Common myeloid progenitor, CD34-positive (primary cell): ENCODE measurements at regions not wholly inside any gene's neighbourhood (a gene's known extent, or its start where the extent isn't known, plus 50 kb on each side); places are given as distances from the start of the nearest gene placed in this dataset.

ENCODE experiments used
- CTCF ChIA-PET: fragments of 350-600 bp; sonication (Branson Sonifier 250); formaldehyde crosslinking; loops from one replicate; lab custom pipeline; 2021; ENCODE audit warnings: antibody characterized with exemption; lab: Charles Lee
- POLR2A ChIA-PET: fragments of 350-600 bp; sonication (Branson Sonifier 250); formaldehyde crosslinking; loops from one replicate; lab custom pipeline; 2021; ENCODE audit warnings: antibody characterized with exemption; lab: Charles Lee
- DNase-seq, 3 donors: peaks; one replicate each; pipeline versions ENCODE4 v3.0.0 to v3.0.0-alpha.2; 2013
- H3K27ac ChIP-seq, 2 experiments: 1 replicate in 1 of 2; 2 replicates in 1 of 2; pipeline ENCODE4 v1.7.0; 2013; ENCODE audit warnings: inconsistent platforms in 2 of 2, low read length in 2 of 2, mild to moderate bottlenecking in 2 of 2, low read depth in 1 of 2, moderate library complexity in 1 of 2; ENCODE audit not compliant: severe bottlenecking in 2 of 2, insufficient read depth in 1 of 2, poor library complexity in 1 of 2
- H3K27me3 ChIP-seq, 5 experiments: replicated peaks in 2 of 5; 1 replicate in 3 of 5; 2 replicates in 2 of 5; pipeline versions ENCODE4 v1.6.1 to v1.7.0; 2013; ENCODE audit warnings: low read length in 4 of 5, mild to moderate bottlenecking in 2 of 5, moderate library complexity in 2 of 5, inconsistent platforms in 1 of 5; ENCODE audit not compliant: insufficient read depth in 5 of 5, control insufficient read depth in 4 of 5
- H3K36me3 ChIP-seq, 4 experiments: 1 replicate in 2 of 4; 2 replicates in 2 of 4; pipeline versions ENCODE4 v1.6.1 to v1.7.0; 2013; ENCODE audit warnings: low read length in 3 of 4, control low read depth in 1 of 4, mild to moderate bottlenecking in 1 of 4; ENCODE audit not compliant: control insufficient read depth in 4 of 4, insufficient read depth in 4 of 4
- H3K4me1 ChIP-seq, 4 experiments: 1 replicate in 3 of 4; 2 replicates in 1 of 4; pipeline versions ENCODE4 v1.6.1 to v1.7.1; 2013; ENCODE audit warnings: low read length in 3 of 4, mild to moderate bottlenecking in 3 of 4, control low read depth in 1 of 4, inconsistent platforms in 1 of 4, moderate library complexity in 1 of 4; ENCODE audit not compliant: control insufficient read depth in 4 of 4, insufficient read depth in 4 of 4; ENCODE audit errors: control extremely low read depth in 1 of 4
- H3K4me3 ChIP-seq, 7 experiments: 1 replicate in 4 of 7; 2 replicates in 3 of 7; pipeline versions ENCODE4 v1.5.1 to v1.7.0; 2013; ENCODE audit warnings: mild to moderate bottlenecking in 7 of 7, low read length in 6 of 7, moderate library complexity in 6 of 7, inconsistent platforms in 2 of 7, low read depth in 2 of 7, control low read depth in 1 of 7; ENCODE audit not compliant: insufficient read depth in 4 of 7, control insufficient read depth in 1 of 7; ENCODE audit errors: extremely low read depth in 1 of 7
- H3K9me3 ChIP-seq, 5 experiments: 1 replicate in 4 of 5; 2 replicates in 1 of 5; pipeline versions ENCODE4 v1.6.1 to v1.7.1; 2013; ENCODE audit warnings: low read length in 4 of 5, mild to moderate bottlenecking in 2 of 5, inconsistent platforms in 1 of 5, low read depth in 1 of 5, moderate library complexity in 1 of 5; ENCODE audit not compliant: control insufficient read depth in 4 of 5, insufficient read depth in 2 of 5; ENCODE audit errors: control extremely low read depth in 1 of 5
- WGBS: methylation state at CpG from one replicate; pipeline ENCODE4 v1.1.5; 2013; ENCODE audit not compliant: insufficient coverage; 5-methylcytosine and 5-hydroxymethylcytosine counted together

DNA sequence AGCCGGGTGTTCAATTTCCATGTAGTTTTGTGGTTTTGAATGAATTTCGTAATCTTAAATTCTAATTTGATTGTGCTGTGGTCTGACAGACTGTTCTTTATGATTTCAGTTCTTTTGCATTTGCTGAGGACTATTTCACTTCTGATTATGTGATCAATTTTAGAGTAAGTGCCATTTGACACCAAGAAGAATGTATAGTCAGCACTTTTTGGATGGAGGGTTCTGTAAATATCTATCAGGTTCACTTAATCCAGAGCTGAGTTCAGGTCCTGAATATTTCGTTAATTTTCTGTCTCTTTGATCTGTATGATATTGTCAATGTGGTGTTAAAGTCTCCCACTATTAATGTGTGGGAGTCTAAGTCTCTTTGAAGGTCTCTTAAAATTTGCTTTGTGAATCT, 944.9 kb downstream of the TLE4 start:
- no peaks in the 10 kb centered on the region for H3K27me3 ChIP-seq
- no peak overlapping the region for H3K27ac ChIP-seq
- H3K9me3 ChIP-seq = no peaks in the 10 kb centered on the region
- H3K4me3 ChIP-seq = no peak overlapping the region
- CTCF ChIA-PET = no interaction called here
- H3K36me3 ChIP-seq = no peaks in the 10 kb centered on the region
- H3K4me1 ChIP-seq = no peaks in the 10 kb centered on the region
- POLR2A ChIA-PET = no interaction called here
- WGBS = 88% methylated on average over 1 of the region's 3 CpGs
- no peak for DNase-seq

DNA sequence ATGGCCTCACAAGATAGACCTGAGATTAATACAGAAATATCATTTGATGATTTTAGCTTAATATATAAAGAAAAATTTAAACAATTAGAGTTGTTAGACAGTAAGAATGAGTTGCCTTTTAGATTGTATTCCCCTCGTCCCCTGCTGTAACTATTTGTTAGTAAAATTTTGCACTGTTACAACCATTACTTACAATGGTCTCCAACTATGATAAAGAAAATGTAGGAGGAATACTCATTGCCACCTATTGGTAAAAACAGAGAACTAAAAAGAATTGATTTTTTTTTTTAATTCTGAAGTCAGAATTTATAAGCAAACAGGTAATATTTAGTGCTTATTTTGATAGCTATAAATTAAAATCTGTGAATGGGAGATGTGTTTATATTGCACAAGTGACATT, 937.6 kb downstream of the TLE4 start:
- no peaks in the 10 kb centered on the region for H3K36me3 ChIP-seq
- ChIA-PET CTCF (no interaction called here), POLR2A (no interaction called here)
- WGBS = no CpG with 5 or more reads among the region's 1 CpG
- H3K4me1 ChIP-seq = no peaks in the 10 kb centered on the region
- no peaks in the 10 kb centered on the region for H3K27me3 ChIP-seq
- H3K9me3 ChIP-seq = no peaks in the 10 kb centered on the region
- H3K4me3 ChIP-seq = no peak overlapping the region
- no peak for DNase-seq
- no peak overlapping the region for H3K27ac ChIP-seq

DNA sequence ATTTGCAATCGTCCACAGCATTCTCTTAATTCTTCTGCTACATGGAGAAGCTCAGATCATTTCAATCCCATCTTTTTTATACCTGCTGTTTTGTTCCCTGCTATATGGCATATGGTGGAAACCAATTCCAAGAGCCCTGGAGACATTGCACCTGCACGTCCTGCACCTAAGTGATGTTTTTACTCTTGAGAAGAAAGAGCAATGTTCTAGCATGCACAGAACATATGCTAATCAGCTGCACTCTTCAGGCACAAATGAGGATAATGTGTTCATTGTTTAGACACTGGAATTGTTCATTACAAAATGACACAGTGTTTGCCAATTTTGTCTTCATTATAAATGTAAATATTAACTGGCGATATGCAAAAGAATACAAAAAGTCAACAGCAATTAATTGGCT, 935.8 kb downstream of the TLE4 start:
- CTCF ChIA-PET = no interaction called here
- POLR2A ChIA-PET = no interaction called here

DNA sequence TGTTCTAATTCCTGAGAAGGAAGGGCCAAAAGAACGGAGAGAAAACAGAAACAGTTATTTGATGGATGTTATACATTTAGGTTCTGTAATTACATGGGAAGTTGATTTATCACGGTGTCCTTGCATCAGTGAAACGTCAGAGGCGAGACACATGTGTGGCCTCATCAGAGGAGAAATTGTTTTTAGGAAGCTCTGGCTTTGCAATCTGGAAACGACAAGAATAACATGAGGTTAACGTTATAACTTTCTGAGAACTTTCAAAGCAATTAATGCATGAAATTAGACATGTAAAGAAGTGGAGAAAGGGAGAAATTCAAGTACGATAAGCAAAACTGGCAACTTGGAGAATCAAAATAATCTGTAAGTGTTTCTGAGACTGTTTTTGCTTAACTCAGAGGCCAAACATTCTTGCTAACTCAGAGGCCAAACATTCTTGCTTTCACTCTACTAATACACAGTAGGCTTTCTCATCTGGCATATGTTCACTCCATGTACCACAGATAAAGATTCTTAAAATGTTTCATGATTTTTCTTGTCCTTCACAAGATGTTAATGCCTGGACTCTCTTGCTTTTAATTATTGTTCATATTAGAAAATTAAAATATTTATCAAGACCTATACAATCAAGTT, 933.0 kb downstream of the TLE4 start:
- Histone ChIP-seq H3K4me1 (no peaks in the 10 kb centered on the region), H3K27me3 (no peaks in the 10 kb centered on the region), H3K9me3 (no peaks in the 10 kb centered on the region), H3K4me3 (no peak overlapping the region), H3K27ac (no peak overlapping the region), H3K36me3 (no peaks in the 10 kb centered on the region)
- ChIA-PET CTCF (no interaction called here), POLR2A (no interaction called here)
- WGBS = 80% methylated on average over 7 of the region's 7 CpGs
- no peak for DNase-seq

More for the DNA sequence above, 935.8 kb downstream of the TLE4 start:
- Histone ChIP-seq H3K4me1 (no peaks in the 10 kb centered on the region), H3K9me3 (no peaks in the 10 kb centered on the region), H3K36me3 (no peaks in the 10 kb centered on the region), H3K27ac (no peak overlapping the region), H3K27me3 (no peaks in the 10 kb centered on the region), H3K4me3 (no peak overlapping the region)
- WGBS = 81% methylated on average over 2 of the region's 3 CpGs
- no peak for DNase-seq

DNA sequence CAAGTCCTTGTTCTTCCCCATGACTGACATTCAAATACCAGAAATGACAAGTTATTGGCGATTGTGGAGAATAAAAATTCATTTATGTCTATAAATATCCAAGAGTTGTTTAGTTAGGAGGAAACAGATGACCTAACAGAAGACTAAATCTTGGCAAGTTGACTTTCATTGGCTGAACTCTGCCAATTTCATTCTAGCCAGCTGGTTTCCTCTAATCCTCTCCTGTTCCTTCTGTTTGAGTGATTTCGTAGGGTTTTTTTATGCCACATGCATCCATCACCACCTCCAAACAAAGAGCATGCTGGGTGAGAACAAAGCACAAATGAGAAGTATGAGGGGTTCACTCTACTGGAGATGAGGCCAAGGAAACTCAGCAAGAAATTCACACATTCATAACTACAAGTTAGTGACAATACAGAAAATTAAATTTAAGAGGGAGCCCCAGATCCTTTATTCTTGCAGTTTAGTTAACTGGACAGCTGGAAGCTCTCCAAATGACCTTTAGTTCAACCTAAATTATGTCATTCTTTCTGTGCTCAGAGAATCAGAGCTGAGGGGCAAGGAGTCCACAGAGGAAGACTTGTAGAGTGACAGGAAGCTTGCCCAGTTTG, 932.0 kb downstream of the TLE4 start:
- Histone ChIP-seq H3K27ac (no peak overlapping the region), H3K27me3 (no peaks in the 10 kb centered on the region), H3K9me3 (no peaks in the 10 kb centered on the region), H3K36me3 (no peaks in the 10 kb centered on the region), H3K4me1 (no peaks in the 10 kb centered on the region), H3K4me3 (no peak overlapping the region)
- no CpG with 5 or more reads among the region's 2 CpGs for WGBS
- ChIA-PET CTCF (no interaction called here), POLR2A (no interaction called here)
- DNase-seq = no peak

DNA sequence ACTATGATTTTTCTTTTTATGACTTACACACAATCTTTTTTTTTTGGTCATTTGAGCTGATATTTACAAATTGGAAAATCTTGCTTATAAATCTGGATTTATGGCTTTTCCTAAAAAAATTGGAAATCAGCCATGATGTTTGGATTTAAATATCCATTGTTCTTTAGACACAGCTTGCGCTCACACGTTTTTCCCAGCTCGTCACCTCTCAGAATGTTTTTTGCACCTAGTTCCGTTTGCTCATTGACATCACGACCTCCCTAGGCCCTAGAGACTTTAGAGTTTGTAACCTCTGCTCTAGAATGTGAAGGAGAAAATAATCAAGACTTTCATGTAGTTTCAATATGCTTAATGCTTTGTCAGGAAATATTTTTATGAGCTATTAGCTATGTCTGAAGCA, 930.5 kb downstream of the TLE4 start:
- H3K36me3 ChIP-seq = no peaks in the 10 kb centered on the region
- no peaks in the 10 kb centered on the region for H3K27me3 ChIP-seq
- no peak overlapping the region for H3K4me3 ChIP-seq
- CTCF ChIA-PET = no interaction called here
- H3K27ac ChIP-seq = no peak overlapping the region
- H3K9me3 ChIP-seq = no peaks in the 10 kb centered on the region
- no CpG with 5 or more reads among the region's 5 CpGs for WGBS
- H3K4me1 ChIP-seq = no peaks in the 10 kb centered on the region
- POLR2A ChIA-PET = no interaction called here
- no peak for DNase-seq

DNA sequence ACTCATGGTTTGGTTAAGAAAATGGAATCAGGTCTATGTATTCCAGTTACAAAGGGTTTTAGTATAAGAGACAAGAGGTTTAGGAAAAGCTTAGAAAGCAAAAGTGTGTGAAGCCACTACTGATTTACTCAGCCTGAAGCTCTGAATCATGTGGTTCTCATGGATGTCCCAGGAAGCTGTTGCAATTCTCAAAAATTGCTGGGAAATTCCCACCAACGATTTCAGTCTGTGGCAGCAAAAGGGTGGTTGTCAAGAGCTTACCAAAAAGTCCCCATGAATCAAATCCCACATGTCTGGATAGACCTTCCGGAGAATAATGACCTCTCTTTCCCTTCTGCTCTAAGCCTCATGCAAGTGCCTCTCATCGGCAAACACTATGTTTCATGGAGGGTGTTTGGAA, 929.9 kb downstream of the TLE4 start:
- H3K27ac ChIP-seq = no peak overlapping the region
- CTCF ChIA-PET = no interaction called here
- DNase-seq = no peak
- no peaks in the 10 kb centered on the region for H3K4me1 ChIP-seq
- no peaks in the 10 kb centered on the region for H3K9me3 ChIP-seq
- WGBS = 63% methylated on average over 1 of the region's 3 CpGs
- H3K4me3 ChIP-seq = no peak overlapping the region
- no peaks in the 10 kb centered on the region for H3K27me3 ChIP-seq
- no peaks in the 10 kb centered on the region for H3K36me3 ChIP-seq
- POLR2A ChIA-PET = no interaction called here
